ENCODE measurements at regions not wholly inside any gene's neighbourhood (a gene's known extent, or its start where the extent isn't known, plus 50 kb on each side); places are given as distances from the start of the nearest gene placed in this dataset.
"Not testable (repeated sequence)": the region's sequence is repeated elsewhere in the genome, so short reads cannot be mapped to it uniquely, and the experiment has no call there.

GRCh38 chr13:59414006-59414405 lies 749.7 kb downstream of the DIAPH3 start:
- no peak for DNase-seq (ENCODE audit: low spot score)

DNA sequence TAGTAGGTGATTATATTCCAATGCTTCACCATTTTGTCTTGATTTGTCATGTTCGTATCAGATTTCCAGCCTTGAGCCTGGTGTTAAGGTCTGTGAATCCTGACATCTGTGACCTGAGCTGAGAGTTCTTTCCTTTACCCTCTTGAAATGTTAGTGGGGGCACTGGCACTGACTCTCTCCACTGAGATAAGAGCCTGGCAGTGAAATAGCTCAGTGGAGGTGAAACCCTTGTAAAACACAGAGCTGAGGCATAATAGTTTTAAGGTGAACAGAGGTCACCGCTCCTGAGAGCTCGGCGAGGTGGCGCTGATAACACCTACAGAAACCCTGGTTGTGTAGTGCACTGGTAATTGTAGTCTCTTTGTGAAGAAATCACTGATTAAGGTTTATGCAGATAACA lies 748.2 kb downstream of the DIAPH3 start:
- DNase-seq (ENCODE audit: low spot score), result no peak

- no peak for DNase-seq (ENCODE audit: low spot score)
Measured at GRCh38 chr13:59416561-59416960, 747.2 kb downstream of the DIAPH3 start.

- no peak for DNase-seq (ENCODE audit: low spot score)
Measured at GRCh38 chr13:59422646-59423045, 741.1 kb downstream of the DIAPH3 start.

DNA sequence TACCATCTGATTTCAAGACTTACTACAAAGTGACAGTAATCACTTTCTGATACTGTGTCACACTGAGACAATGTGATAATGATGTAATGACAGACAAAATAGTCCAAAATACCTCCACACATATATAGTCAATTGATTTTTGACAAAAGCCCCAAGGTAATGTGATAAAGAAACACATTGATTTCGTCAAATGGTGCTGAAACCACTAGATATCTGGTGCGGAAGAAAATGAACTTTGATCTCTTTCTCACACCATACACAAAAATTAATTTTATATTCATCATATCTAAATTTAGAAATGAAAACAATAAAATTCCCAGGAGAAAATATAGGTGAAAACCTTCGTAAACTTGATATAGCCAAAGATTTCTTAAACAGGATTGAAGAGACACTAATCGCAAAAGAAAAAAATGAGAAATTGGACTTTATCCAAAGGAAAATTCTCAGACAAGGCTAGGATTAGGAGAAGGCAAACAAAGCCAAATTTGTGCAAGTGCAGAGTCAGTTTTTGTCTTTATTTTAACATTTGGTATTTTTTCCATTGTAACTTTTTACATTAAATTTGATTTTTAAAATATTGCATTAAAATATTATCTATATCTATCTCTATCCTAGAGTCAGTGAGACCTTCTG lies 739.9 kb downstream of the DIAPH3 start:
- DNase-seq (ENCODE audit: low spot score), result no peak

DNA sequence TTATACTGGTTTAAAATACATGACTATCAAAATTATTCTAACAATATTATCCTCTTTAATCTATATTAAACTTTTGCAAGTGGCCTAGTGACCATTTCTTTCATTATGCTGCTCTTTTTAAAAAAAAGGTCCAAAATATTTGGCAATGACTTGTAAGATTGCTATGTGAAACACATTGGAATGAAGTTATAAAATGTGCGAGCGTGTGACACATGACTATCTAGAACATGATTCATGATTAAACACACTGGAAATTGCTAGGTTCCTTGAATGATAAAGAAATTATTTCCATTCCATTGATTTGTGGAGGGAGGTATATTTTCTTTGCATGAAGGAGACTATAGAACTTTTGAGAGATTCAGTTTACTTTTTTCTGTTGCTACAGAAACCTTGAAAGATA lies 739.1 kb downstream of the DIAPH3 start:
- DNase-seq (ENCODE audit: low spot score), result no peak

GRCh38 chr13:59425211-59425741 lies 738.5 kb downstream of the DIAPH3 start:
- no peak for DNase-seq (ENCODE audit: low spot score)

DNA sequence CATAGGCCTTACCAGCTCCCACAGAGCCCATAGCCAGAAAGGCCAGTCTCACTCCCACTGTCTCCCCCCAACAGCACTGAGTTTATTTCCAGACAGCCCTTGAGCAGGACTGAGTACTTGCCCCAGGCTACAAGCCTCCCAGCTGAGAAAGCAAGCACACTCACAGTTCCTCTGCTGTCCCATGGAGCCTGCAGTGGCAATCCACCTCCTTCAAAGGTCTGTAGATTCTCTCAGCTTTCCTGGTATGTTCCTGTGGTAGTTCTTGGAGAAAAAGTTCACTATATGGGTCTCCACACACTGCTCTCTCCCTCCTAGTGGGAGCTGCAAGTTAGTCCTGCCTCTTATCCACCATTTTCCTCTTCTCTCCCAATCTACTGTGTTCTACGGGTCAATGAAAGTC lies 728.7 kb downstream of the DIAPH3 start:
- DNase-seq (ENCODE audit: low spot score), result no peak

GRCh38 chr13:59437544-59438301 lies 726.0 kb downstream of the DIAPH3 start:
- no peak for DNase-seq (ENCODE audit: low spot score)

DNA sequence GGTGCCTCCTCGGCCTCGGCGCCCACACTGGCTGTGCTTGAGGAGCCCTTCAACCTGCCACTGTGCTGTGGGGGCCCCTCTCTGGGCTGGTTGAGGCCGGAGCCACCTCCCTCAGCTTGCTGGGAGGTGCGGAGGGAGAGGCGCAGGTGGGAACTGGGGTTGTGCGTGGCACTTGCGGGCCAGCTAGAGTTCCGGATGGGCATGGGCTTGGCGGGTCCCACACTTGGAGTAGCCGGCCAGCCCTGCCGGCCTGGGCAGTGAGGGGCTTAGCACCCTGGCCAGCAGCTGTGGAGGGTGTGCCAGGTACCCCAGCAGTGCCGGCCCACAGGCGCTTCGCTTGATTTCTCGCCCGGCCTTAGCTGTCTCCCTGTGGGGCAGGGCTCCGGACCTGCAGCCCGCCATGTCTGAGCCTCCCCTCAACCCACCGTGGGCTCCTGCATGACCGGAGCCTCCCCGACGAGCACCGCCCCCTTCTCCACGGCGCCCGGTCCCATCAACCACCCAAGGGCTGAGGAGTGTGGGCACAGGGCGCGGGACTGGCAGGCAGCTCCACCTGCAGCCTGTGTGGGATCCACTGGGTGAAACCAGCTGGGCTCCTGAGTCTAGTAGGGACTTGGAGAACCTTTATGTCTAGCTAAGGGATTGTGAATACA lies 723.8 kb downstream of the DIAPH3 start:
- no peak for DNase-seq (ENCODE audit: low spot score)

DNA sequence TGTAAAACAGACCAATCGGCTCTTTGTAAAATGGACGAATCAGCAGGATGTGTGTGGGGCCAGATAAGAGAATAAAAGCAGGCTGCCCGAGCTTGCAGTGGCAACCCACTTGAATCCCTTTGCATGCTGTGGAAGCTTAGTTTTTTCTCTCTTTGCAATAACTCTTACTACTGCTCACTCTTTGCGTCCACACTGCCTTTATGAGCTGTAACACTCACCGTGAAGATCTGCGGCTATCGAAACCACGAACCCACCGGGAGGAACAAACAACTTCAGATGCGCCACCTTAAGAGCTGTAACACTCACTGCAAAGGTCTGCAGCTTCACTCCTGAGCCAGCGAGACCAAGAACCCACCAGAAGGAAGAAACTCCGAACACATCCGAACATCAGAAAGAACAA lies 722.7 kb downstream of the DIAPH3 start:
- DNase-seq (ENCODE audit: low spot score), result not testable (repeated sequence)

GRCh38 chr13:59441596-59442280 lies 722.0 kb downstream of the DIAPH3 start:
- no peak for DNase-seq (ENCODE audit: low spot score)

DNA sequence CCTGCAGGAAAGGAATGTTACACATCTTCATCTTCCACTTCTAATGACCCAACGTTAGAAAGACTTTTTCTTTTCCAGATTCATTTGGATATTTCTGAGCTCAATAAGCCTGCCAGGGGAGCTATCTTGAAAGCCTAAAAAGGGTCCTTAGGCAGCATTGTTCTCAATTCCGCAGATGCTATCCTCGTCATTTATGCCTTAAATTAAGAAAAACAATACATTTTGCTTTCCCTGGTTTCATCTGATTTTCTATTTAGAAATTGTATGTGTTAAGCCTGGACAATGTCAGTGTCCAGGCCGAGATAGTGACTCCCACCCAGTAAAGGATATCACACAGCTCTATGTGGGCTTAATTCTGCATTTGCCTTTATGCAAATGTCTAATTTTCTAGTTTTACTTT lies 721.3 kb downstream of the DIAPH3 start:
- no peak for DNase-seq (ENCODE audit: low spot score)

- DNase-seq (ENCODE audit: low spot score), result no peak
Measured at GRCh38 chr13:59442944-59443486, 720.7 kb downstream of the DIAPH3 start.

DNA sequence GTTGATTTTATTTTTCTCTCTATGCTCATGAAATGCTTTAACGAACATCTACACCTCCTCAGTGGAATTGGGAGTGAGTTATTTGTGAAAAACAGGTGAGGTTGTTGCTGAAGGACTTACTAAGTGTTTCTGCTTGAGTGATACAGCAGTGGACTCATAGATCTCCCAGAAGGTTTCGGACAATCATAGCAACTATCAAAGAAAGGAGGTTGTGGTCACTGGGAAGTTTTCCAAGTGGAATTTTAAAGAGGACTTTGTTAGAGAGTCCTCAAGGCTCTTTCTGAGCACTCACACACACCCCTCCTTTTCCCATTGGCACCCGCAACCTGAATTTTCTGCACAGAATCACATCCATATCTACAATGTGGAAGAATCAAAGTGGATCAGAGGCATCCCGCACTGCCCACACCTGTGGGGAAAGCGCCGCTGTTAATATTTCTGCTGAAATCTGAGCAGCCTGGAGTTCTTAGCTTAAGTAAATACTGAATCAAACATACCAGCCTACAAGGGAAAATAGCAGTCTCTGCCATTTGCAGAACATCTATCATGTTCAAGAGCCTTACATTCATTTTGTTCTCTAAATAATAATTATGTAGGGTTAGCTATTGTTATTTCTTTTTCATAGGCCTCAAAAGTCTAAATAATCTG lies 719.4 kb downstream of the DIAPH3 start:
- no peak for DNase-seq (ENCODE audit: low spot score)

DNA sequence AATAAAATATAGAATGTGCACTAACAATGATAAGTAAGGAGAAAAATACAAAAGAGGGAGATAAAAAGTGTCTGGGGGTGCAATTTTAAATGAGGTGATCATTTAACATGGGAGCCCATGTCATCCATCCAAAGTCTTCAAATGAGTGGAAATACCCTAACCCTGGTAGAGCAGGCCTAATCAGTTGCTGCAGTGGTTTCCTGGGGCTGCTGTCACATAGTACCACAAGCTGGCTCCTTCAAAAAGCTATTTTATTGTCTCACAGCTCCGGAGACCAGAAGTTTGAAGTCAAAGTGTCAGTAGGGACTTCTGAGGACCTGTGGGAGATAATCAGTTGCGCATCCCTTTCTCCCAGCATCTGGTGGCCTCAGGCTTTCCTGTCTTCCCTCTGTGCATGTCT lies 717.9 kb downstream of the DIAPH3 start:
- no peak for DNase-seq (ENCODE audit: low spot score)

DNA sequence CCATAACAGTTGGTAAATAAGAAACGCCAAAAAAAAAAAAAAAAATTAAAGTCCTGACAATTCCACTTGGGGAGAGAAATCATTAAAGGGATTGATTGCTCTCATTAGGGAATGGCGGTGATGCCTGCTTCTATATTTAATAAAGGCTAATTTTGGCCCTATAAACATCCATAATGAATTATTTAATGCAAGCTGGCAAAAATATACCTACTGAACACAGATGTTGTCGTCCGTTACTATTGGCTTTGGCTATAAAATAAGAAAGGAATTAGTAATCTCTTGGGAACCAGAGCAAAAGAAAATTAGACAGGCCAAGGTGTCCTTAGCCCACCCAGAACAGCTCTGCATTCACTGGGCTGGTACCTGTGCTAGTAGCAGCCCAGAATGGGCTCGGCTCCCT lies 717.3 kb downstream of the DIAPH3 start:
- no peak for DNase-seq (ENCODE audit: low spot score)

DNA sequence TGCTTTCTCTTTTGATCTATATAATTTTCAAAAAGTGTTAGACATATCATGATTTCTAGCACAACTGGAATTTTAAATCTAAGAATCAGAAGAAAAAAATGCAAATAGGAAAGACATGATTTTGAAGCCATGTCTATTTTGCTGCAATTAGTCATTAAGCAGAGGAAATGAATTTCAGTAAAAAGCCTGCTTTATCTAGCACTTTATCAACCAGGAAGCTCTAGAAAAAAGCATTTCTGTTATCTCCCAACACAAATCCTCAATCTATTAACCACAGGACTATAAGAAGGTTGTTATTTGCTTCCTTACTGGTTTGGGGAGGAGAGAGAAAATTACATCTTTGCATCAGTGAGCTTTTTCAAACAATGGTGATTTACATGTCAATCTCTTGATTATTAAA lies 716.7 kb downstream of the DIAPH3 start:
- no peak for DNase-seq (ENCODE audit: low spot score)

GRCh38 chr13:59447846-59448620 lies 715.7 kb downstream of the DIAPH3 start:
- DNase-seq (ENCODE audit: low spot score), result no peak

DNA sequence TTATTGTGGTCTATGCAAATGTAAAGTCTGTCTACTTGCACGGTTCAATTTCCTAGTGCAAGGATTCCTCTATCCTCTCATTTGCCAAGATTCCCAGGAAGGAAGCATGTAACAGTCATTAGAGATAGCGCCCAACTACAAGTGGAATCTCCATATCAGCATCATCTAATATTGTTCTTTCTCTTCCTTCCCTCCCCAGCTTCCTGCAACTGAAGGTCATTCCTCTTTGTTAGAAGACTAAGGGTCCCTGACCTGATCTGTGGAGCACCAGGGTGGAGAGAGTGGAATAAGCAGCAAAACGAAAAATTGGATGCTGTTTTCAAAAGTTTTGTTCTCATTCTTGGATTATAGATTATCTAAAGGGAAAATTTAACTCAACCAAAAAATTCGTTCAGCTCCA lies 714.0 kb downstream of the DIAPH3 start:
- DNase-seq (ENCODE audit: low spot score), result no peak

- no peak for DNase-seq (ENCODE audit: low spot score)
Measured at GRCh38 chr13:59450229-59450628, 713.5 kb downstream of the DIAPH3 start.
